Inflammatory macrophage treated with lipopolysaccharide for 4 hours (primary cell): ENCODE measurements at regions not wholly inside any gene's neighbourhood (a gene's known extent, or its start where the extent isn't known, plus 50 kb on each side); places are given as distances from the start of the nearest gene placed in this dataset.
"Not testable (repeated sequence)": the region's sequence is repeated elsewhere in the genome, so short reads cannot be mapped to it uniquely, and the experiment has no call there.

Source experiments
- DNase-seq: peaks from one replicate; pipeline ENCODE4 v3.0.0-alpha.2; 2020

DNA sequence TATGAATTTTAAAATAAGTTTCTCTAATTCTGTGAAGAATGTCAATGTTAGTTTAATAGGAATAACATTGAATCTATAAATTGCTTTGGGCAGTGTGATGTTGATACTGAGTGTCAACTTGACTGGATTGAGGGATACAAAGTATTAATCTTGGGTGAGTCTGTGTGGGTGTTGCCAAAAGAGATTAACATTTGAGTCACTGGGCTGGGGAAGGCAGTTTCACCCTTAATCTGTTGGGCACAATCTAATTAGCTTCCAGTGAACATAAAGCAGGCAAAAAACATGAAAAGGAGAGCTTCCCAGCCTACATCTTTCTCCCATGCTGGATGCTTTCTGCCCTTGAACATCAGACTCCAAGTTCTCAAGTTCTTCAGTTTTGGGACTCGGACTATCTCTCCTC is 832.0 kb upstream of the ARRDC3 start:
- no peak for DNase-seq

DNA sequence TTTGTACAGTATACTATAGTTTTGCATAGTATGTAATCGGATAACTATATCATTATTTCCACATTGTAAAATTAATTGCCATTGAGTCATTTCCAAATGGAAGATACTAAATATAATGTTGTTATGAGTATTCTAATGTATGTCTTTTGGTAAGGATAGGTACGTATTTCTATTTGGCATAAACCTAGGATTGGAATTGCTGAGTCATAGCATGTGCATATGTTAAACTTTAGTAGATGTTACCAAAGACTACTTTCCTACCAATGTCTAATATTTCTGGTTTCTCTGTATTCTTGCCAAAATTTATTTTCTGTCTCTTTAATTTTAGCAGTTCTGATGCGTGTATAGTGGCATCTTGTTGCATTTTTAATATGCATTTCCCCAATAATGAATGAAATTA is 825.1 kb upstream of the ARRDC3 start:
- no peak for DNase-seq

DNA sequence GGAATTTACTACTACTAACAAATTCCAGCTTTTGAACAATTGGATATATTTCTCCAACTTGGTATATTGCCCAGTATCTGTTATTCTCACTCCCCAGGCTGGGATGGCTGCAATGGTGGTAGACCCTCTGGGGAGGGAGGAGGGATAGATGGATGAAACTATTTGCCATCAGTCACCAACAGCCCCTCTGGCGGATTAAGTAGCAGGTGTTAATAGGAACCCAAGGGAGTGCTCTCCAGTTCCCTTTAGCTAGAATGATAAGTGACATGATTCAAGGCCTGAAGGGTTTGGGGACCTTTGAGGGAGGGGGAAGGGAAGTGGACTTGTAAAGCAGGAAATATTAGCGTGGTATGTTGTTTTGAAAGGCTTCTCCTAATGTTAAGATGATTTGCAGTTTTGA is 824.0 kb upstream of the ARRDC3 start:
- DNase-seq = no peak

DNA sequence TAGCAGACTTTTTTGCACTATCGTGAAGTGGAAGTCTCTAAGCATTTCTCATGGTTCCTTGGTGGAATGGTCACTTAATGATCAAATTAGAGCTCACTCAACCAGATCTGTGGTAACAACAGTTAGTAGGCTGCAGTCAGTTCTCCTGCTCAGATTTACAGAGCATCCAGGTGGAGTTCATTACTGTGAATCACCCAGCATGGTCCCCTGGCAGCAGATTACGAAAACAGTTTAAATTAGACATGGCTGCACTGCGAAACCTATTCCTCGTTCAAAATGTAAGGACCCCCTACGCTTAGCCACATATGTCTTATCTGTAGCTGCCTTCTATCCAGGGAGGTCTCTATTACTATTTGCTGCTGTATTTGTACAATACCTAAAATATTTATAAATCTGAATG is 823.6 kb upstream of the ARRDC3 start:
- DNase-seq = no peak

DNA sequence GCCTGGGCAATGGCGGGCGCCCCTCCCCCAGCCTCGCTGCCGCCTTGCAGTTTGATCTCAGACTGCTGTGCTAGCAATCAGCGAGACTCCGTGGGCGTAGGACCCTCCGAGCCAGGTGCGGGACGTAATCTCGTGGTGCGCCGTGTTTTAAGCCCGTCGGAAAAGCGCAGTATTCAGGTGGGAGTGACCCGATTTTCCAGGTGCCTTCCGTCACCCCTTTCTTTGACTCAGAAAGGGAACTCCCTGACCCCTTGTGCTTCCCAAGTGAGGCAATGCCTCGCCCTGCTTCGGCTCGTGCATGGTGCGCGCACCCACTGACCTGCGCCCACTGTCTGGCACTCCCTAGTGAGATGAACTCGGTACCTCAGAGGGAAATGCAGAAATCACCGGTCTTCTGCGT is 815.9 kb upstream of the ARRDC3 start:
- not testable (repeated sequence) for DNase-seq

DNA sequence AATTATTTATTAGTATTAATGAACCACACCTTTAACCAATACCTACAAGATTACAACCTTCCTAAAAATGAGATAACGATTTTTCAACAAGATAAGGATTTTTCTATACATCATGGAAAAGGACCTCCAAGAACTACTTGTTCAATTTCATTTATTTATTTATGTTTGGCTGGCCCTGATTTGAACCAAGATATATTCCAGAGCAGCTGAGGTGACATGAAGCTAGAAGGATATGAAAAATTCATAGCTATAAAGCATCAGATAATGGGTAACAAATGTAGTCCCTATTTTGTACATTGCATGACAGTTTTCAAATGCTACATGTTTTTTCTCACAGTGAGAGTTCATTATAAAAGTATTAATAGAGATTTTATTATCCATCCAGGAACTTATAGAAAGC is 798.5 kb upstream of the ARRDC3 start:
- DNase-seq = no peak

DNA sequence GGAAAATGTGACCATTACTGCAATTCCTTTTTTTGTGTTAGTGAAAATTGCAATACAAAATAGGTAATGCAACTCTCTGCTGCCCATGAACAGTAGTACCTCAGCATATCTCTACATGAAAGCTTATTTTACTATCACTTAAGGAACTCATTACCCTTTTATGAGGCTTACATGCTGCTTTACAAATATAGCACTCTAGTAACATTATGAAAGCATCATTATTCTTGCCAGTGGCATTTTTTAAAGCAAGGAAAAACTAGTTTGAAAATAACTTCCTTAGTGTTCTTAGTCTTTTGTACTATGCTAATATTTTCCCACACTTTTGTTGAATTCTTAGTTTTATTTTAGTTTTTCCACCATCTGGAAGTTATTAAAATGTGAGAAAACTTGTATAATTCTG is 797.3 kb upstream of the ARRDC3 start:
- no peak for DNase-seq

DNA sequence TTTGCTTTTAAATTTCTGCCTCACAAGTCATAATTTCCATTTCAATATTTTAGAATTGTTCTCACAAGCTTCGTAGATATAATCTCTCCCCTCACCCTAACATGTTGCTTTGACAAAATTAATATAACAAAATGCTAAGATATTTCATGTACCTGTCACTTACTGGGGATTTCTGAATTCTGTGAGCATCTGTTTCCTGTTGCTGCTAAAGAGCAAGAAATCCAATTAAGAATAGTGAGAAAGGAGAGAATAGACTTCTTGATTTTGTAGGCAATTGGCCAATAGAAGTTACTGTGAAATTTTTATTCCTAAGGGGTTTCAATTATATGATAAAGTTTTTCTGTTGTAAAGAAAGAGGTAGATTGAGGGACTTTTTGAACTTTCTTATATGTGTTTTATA is 796.5 kb upstream of the ARRDC3 start:
- no peak for DNase-seq

DNA sequence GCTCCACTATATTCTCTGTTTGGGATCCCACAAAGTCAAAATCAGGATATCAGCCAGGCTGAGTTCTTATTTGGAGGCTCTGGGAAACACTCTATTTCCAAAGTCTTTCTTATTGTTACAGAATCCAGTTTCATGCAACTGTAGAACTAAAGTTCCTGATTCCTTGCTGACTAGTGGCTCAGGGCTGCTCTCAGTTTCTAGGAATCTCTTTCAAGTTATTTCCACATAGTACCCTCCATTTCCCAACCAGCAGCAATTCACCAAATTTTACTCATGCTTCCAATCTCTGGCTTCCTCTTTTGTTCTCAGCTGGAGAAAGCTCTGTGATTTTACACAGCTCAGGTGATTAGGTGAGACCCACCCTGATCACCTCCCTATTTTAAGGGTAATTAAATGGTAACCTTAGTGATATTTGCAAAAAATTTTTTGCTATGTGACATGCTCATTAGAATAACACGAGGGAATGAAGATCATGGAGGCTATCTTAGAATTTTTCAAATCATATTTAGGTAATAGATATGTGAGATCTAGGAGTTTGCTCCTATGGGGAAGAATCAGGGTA is 794.9 kb upstream of the ARRDC3 start:
- no peak for DNase-seq

DNA sequence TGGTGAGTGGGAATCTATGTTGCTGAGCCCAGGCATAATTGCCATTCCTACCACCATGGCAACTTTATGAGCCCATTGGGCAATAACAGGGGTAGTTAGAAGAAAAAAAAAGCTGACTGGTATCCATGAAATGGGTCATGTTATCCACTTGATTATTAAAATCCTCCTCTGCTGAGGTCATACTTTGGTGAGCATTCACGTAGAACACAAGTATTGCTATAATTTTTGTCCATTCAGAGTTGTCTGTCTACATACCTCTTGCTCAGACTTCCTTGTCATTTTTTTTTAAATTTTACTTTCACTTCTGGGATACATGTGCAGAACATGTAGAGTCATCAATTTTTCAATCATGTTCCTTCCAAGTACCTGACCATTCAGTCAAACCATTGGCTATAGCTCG is 780.8 kb upstream of the ARRDC3 start:
- DNase-seq = no peak

DNA sequence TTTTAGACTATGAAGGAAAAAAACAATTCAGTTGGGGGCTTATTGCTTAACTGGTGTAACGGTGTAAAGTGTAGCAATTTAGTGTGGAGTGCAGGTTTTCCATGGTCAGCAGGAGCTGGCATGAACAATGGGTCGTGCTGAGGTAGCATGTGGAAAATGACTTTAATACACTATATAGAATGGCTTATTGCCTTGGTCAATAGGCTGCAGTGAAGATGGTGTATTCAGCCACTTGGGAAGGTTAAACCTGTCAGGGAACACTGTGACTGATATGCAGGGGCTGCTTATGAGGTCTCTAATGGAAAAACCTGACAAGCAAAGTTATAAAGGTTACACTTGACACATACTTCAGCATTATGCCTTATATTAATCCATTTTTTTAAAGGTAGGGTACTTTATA is 764.7 kb upstream of the ARRDC3 start:
- DNase-seq = no peak

DNA sequence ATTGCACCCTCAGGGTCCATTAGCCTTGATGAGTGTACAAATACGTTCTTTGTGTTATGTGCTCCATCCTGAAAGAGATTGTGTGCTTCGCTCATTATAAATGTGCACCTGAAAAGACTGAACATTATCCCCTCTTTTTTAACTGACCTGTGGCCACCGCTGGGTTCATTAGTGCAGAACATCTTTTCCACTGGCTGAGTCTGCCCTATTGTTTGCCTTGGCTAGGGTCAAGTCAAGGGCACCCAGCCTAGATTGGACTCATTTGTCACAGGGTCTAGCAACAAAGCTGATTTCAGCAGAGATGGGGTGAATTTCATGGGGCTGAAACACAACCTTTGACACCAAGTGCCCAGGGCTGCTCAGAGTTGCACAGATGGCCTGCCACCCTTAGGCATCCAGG is 764.1 kb upstream of the ARRDC3 start:
- no peak for DNase-seq

DNA sequence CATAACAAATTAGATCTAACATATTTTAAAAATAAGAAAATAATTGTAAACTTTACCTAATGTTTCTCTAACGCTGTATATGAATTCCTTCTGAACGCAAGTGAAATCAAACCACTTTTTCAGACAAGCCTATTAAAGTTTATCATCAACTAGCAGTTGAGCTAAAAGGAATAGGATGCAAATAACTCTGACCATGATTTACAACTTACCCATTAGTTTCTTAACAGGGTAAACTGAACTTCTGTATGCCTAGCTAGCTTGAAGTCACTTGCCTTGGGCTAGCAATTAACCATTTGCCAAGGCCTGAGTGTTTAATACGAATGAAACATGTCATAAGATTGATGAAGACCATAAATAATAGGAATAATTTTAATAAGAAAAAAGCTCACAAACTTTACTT is 762.7 kb upstream of the ARRDC3 start:
- no peak for DNase-seq

DNA sequence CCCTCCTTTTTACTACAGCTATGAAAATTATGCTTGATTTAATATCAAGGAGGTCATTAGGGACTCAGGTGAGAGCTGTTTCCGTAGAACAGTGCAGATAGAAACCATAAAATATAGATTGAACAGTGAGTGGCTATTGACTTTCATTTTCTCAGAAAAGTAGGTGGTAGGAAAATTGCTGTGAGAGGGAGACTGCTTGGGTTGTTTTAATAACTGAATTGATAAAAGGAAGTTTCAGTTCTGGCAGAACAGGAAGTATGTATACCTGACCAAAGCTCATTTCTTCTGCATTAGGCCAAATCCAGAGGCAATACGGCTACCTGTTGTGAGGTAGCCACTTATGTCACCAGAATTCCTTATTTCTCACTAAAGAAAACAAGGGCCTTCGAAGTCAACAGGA is 761.7 kb upstream of the ARRDC3 start:
- DNase-seq = no peak

DNA sequence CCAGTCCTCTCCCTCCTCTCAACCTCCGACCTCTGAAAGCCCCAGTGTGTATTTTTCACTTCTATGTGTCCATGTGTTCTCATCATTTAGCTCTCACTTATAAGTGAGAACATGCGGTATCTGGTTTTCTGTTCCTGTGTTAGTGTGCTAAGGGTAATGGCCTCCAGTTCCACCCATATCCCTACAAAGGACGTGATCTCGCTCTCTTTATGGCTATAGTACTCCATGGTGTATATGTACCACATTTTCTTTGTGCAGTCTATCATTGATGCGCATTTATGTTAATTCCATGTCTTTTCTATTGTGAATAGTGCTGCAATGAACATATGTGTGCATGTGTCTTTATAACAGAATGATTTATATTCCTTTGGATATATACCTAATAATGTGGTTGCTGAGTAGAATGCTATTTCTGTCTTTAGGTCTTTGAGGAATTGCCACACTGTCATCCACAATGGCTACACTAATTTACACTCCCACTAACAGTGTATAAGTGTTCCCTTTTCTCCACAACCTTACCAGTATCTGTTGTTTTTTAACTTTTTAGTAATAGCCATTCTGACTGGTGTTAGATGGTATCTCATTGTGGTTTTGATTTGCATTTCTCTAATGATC is 749.3 kb upstream of the ARRDC3 start:
- DNase-seq = not testable (repeated sequence)

DNA sequence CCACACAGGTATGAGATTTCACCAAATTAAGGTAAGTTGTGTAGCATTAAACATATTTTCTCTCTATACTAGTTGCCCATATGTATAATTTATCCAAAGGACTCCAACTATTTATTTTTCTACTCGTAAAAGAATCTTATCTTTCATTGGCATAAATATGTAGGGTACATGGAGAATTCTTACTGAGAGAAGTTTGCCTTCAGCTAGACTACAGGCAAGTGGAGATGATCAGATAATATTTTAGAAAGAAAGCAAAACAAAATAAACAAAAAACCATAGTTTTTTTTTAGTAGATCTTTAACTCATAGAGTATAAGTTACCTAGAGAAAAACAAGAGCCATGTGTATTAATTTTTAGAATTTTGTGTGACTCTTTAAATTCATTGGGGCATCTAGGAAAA is 743.1 kb upstream of the ARRDC3 start:
- DNase-seq = no peak

DNA sequence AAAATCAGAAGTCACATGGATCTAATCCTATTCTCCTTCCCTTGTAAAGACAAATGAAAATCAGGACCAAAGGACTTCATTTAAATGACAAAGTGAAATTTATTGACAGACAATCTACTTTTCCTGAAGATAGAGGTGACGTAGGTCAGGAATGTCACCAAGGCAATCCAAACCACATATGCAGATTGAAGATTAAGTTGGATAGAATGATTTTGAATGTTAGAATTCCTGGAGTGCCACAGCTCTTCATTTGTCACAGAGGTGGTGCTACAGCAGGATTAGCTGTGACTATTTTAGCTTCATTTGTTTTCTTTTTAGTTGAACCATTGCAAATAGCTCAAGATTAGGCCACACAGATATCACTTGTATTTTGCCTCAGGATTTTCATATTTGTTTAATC is 736.0 kb upstream of the ARRDC3 start:
- DNase-seq = no peak

DNA sequence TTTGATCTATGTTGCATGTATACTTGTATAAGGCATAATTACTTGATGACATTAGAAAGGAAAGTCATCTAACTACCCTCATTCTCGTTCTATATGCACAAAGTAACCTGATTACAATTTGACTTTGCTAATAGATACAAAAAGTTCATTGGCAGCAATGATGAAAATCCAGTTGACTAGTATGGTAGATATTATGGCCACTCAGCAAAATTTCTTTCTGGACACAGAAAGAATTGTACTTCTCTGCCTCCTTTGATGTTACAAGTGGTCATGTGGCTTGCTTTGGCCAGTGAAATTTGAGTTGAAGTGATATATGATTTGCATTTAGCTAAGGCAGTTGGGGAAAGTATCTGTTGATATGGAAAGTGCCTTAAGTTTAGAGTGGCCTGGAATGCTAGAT is 723.7 kb upstream of the ARRDC3 start:
- no peak for DNase-seq

DNA sequence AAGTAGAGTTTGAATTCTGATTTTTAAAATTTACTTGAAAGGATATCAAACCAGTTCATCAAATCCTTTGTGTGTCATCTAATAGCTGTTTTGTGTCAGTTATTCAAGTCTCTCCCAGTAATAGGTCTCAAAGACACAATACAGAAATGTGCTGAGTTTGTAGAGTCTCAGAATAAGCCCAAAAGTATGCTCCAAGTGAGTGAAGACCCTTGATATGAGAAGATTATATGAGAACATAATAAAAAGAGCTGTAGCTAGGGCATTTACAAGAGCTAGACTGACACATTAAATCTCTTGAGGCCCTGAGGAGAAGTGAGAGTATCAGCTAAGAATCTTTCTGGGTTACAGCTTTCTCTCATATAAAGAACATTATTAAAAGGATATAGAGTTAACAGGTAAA is 721.0 kb upstream of the ARRDC3 start:
- DNase-seq = no peak

DNA sequence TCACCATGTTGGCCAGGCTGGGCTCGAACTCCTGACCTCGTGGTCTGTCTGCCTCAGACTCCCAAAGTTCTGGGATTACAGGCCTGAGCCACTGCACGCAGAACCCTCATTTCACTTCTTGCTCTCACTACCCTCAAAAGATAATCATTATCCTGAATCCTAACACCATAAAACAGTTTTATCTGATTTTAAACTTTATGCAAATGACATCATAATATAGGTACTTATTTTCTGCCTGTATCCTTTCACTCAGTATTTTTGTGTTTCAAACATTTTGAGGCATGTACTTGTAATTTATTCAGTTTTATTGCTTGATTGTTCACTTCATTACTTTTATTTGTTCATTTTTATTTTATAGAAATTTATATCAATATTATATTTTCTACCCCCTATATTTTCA is 719.2 kb upstream of the ARRDC3 start:
- DNase-seq = no peak

DNA sequence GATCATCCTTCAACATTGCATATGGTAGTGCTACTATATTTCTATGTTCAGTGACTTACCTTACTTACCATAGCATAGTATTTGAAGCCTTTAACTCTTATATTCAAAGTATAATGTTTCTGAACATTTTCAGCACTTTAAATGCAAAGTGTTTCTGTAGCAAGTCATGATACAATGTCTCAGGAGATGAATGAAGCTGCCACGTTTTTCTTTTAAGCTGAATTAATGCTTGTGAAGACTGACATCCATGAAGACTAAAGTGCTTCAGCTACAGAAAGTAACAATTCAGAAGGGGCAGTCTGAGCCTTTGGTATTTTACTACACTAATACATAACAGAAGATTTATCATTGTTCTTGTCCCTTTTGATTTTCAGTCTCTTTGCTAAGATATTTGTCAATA is 709.1 kb upstream of the ARRDC3 start:
- no peak for DNase-seq

DNA sequence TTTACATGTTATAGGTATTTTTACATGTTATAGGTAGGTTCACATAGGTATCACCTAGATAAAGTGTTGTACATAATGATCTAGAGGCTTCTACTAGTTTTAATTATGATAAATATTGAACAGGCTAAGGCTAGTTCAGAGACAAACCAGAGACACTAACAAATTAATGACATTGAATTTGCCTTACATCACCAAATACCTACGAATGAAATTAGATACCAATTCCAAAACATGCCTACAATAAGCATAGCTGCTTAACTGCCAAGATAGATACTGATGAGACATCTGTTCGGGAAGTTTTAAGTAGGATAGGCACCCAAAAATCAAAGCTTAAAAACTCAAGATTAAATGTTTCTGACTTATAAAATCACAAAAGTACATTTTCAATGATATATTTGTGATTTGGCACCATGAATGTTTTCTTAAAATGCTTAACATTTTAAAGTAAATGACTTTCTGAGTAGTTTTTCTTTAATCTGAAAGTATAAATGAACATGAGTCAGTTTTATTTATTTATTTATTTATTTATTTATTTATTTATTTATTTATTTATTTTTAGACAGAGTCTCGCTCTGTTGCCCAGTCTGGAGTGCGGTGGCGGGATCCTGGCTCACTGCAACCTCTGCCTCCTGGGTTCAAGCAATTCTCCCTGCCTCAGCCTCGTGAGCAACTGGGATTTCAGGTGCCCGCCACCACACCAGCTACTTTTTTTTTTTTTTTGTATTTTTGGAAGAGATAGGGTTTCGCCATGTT is 703.1 kb upstream of the ARRDC3 start:
- no peak for DNase-seq

DNA sequence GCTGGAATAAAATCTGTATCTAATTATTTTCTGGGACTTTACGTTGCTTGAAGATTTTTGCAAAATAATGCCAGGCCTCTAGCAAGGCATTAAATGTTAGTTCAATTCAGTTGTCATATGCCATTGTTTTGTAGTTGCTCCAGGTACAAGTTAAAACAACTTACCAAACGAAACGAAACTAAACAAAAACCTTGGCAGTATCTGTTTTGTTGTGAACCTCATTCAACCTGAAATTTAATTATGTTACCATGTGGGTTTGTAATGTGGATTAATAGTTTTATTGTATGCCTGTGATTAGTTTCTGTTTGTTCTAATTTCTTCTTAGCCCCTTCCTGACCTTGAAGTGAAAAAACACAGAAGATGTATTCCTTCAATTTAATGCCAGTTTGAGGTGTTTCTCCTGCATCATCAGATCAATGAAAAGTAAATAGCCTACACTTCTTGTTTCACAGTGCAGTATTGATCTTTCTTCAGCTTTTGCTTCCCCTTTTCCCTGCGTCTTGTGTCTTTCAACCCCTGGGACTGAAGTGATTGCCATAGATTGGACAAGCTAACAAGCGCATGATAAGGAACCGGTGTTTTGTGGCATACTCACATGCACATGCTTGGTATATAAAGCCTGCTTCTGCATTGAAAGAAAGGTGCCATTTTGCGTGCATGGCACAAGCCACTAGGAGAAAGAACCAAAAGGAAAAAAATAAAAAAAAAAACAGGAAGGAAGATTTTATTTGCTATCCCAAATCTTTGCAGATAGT is 699.0 kb upstream of the ARRDC3 start:
- no peak for DNase-seq

DNA sequence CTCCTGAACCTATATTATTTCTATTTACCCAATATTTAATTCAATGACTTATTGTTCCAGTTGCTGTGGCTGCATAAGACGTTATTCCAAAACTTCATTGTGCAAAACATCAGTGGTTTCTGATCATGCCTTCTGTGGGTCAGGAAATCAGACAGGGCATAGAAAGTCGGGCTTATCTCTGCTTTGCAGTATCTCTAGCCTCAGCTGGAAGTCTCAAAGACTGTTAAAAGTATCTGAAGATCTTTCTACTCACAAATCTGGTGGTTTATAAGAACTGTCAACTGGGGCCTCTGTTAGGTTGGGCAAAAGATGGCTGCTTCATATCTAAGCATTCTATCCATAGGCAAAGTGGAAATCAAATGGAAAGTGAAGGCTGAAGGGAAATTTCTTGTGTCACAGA is 687.7 kb upstream of the ARRDC3 start:
- DNase-seq = no peak
